DND-41 (cell line): ENCODE measurements at regions not wholly inside any gene's neighbourhood (a gene's known extent, or its start where the extent isn't known, plus 50 kb on each side); places are given as distances from the start of the nearest gene placed in this dataset.

Experiments used
- CTCF ChIP-seq: IDR thresholded peaks from 2 replicates; pipeline ENCODE4 v1.5.1; 2012; ENCODE audit warnings: borderline replicate concordance, low read length, moderate library complexity, mild to moderate bottlenecking; ENCODE audit not compliant: poor library complexity, severe bottlenecking; ENCODE audit errors: extremely low read depth
- EZH2 ChIP-seq: IDR thresholded peaks from 3 replicates; pipeline ENCODE4 v1.6.1; 2012; ENCODE audit warnings: borderline replicate concordance, low read depth, mild to moderate bottlenecking, moderate library complexity, low read length, inconsistent platforms; ENCODE audit not compliant: severe bottlenecking

DNA sequence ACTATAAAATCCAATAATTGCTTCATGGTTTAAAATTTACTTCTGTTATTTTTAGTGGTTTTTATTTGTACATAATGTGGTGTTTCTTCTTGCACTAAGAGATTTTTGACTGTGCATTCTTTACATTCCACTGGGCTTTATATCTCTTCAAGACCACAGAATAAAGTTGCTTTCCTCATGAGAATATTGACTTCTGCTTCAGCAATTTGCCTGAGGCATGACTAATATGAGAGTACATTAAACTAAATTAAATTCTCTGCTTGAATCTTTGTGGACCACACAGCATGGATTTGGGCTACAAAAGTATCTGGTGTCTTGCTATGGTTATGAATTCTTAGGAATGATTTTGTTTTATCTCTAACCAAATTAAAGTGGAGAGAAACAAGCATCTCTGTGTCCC is 1463.4 kb upstream of the PCDH20 start:
- TF ChIP-seq CTCF (no peak), EZH2 (no peak)
